ENCODE measurements at regions not wholly inside any gene's neighbourhood (a gene's known extent, or its start where the extent isn't known, plus 50 kb on each side); places are given as distances from the start of the nearest gene placed in this dataset.

DNA sequence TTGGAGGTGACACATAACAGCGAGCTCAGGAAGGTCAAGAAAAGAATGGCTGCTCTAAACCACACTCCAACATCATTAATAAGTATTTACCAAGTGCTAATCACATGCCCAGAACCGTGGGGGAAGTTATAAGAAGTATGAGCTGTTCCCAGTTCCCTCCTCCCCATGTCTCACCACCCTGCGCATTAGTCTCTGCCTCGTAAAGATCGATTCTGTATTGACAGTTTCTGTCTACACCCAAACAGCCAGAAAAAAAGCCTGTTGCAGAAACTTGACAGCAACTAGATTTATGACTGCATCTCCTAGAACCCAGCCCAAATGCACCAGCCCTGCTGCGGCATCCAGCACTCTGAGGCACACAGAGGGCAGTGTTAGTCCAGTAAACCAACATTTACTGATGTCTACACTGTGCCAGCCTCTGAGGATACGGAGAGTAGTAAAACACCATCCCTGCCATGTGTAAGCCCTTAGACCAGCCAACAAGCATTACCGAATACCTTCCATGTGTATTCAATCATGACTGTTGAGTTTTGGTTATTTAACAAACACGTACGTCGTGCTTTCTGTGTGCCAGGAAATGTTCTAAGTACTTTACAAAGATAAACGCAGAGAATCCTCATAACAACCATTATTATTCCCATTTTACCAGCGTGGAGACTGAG lies 63.6 kb upstream of the ZBTB40 start:
- Mint-ChIP-seq H3K4me3 (no peak overlapping the region), H3K27ac (no peak overlapping the region), H3K9me3 (no peaks in the 10 kb centered on the region), H3K27me3 (ENCODE audit: low read depth in 3 of 3) (peaks cover 4 to 13% (median 6%) of the 10 kb centered on the region in 3 donors), H3K4me1 (no peaks in the 10 kb centered on the region), H3K36me3 (no peaks in the 10 kb centered on the region)
- WGBS (ENCODE audit: insufficient coverage) = 72% methylated on average over 4 of the region's 13 CpGs
- no peaks in the 10 kb centered on the region for H3K9me3 ChIP-seq (replicated peaks in 1 of 2; ENCODE audit: control insufficient read depth in 1 of 2, insufficient read depth in 1 of 2, low read length in 2 of 2)
- no peaks in the 10 kb centered on the region for H3K36me3 ChIP-seq (replicated peaks in 1 of 2; ENCODE audit: control insufficient read depth in 1 of 2, insufficient read depth in 2 of 2, low read length in 2 of 2)
- no peak overlapping the region for H2AFZ ChIP-seq (ENCODE audit: insufficient read depth, low read depth, low read length, poor library complexity, severe bottlenecking)
- no peaks in the 10 kb centered on the region for H3K4me1 ChIP-seq (ENCODE audit: control insufficient read depth in 1 of 2, insufficient read depth in 2 of 2, low read length in 2 of 2)
- intact Hi-C loops (cut with micrococcal nuclease) = no loop called here
- no peaks in the 10 kb centered on the region for H4K20me1 ChIP-seq (ENCODE audit: insufficient read depth, low read length)
- peaks cover 0 to 3% of the 10 kb centered on the region in 2 donors for H3K27me3 ChIP-seq (ENCODE audit: control insufficient read depth in 2 of 2, insufficient read depth in 2 of 2, low read length in 2 of 2)
- no peak overlapping the region for H3K27ac ChIP-seq (ENCODE audit: low read depth in 1 of 2, low read length in 2 of 2)
- H3K79me2 ChIP-seq (ENCODE audit: insufficient read depth, low read length) = no peaks in the 10 kb centered on the region
- no peak overlapping the region for H3K9ac ChIP-seq (ENCODE audit: insufficient read depth, low read length, poor library complexity, severe bottlenecking)
- TF ChIP-seq, protein P1, sequence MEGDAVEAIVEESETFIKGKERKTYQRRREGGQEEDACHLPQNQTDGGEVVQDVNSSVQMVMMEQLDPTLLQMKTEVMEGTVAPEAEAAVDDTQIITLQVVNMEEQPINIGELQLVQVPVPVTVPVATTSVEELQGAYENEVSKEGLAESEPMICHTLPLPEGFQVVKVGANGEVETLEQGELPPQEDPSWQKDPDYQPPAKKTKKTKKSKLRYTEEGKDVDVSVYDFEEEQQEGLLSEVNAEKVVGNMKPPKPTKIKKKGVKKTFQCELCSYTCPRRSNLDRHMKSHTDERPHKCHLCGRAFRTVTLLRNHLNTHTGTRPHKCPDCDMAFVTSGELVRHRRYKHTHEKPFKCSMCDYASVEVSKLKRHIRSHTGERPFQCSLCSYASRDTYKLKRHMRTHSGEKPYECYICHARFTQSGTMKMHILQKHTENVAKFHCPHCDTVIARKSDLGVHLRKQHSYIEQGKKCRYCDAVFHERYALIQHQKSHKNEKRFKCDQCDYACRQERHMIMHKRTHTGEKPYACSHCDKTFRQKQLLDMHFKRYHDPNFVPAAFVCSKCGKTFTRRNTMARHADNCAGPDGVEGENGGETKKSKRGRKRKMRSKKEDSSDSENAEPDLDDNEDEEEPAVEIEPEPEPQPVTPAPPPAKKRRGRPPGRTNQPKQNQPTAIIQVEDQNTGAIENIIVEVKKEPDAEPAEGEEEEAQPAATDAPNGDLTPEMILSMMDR (IDR thresholded peaks at IDR 0.05) = no peak
- H3K4me3 ChIP-seq (replicated peaks in 1 of 3; ENCODE audit: low read depth in 2 of 3, low read length in 3 of 3) = no peak overlapping the region
- no peak overlapping the region for H3K4me2 ChIP-seq (replicated peaks; ENCODE audit: extremely low read depth, low read length, poor library complexity, severe bottlenecking)
- DNase-seq = no peak

DNA sequence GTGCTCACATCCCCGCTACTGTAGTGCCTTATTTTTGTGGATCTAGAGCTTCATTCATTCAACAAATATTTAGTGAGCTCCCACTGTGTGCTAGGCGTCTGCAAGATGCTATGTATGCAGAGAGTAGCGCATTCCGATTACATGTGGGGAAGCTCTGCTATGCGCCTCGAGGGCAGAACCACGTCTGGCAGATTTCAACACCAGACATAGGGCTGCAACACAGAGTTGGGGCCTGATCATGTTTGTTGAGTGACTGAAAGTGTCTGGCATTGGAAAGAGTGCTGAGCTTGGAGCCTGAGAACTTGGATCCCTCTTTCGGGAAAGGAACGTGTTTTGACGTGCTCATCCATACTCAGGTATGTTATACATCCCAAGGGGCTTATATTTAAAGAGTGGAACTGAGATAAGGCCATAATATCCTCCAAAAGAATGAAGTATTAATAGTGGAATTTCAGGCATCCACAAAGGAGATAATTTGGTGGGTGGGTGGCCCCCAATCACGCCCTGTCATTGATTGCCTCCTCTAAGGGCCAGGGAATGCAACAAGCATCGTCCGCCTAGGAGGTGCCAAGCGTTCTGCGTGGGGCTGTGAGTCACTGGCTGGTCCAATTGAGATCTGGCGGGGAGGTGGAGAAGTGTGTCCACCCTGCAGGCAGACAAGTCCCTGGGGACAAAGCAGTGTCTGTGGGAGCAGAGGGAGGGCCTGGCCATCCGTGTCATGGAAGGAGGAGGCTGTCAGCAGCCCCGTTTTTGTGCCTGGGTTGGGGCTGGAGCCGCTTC lies 62.8 kb upstream of the ZBTB40 start:
- Histone ChIP-seq H2AFZ (ENCODE audit: insufficient read depth, low read depth, low read length, poor library complexity, severe bottlenecking) (no peak overlapping the region), H3K27me3 (ENCODE audit: control insufficient read depth in 2 of 2, insufficient read depth in 2 of 2, low read length in 2 of 2) (peaks cover 0 to 2% of the 10 kb centered on the region in 2 donors), H3K9ac (ENCODE audit: insufficient read depth, low read length, poor library complexity, severe bottlenecking) (no peak overlapping the region), H3K4me2 (replicated peaks; ENCODE audit: extremely low read depth, low read length, poor library complexity, severe bottlenecking) (no peak overlapping the region), H3K79me2 (ENCODE audit: insufficient read depth, low read length) (no peaks in the 10 kb centered on the region), H3K27ac (ENCODE audit: low read depth in 1 of 2, low read length in 2 of 2) (no peak overlapping the region), H3K36me3 (replicated peaks in 1 of 2; ENCODE audit: control insufficient read depth in 1 of 2, insufficient read depth in 2 of 2, low read length in 2 of 2) (no peaks in the 10 kb centered on the region), H3K9me3 (replicated peaks in 1 of 2; ENCODE audit: control insufficient read depth in 1 of 2, insufficient read depth in 1 of 2, low read length in 2 of 2) (no peaks in the 10 kb centered on the region), H3K4me3 (replicated peaks in 1 of 3; ENCODE audit: low read depth in 2 of 3, low read length in 3 of 3) (no peak overlapping the region), H4K20me1 (ENCODE audit: insufficient read depth, low read length) (no peaks in the 10 kb centered on the region), H3K4me1 (ENCODE audit: control insufficient read depth in 1 of 2, insufficient read depth in 2 of 2, low read length in 2 of 2) (no peaks in the 10 kb centered on the region)
- Mint-ChIP-seq H3K36me3 (no peaks in the 10 kb centered on the region), H3K4me1 (no peaks in the 10 kb centered on the region), H3K27ac (peak overlapping the region in 1 of 7 donors; percentile 0), H3K9me3 (no peaks in the 10 kb centered on the region), H3K4me3 (no peak overlapping the region), H3K27me3 (ENCODE audit: low read depth in 3 of 3) (peaks cover 4 to 10% (median 6%) of the 10 kb centered on the region in 3 donors)
- no peak for DNase-seq
- TF ChIP-seq, protein P1 (IDR thresholded peaks at IDR 0.05) = no peak
- intact Hi-C loops (cut with micrococcal nuclease) = no loop called here
- WGBS (ENCODE audit: insufficient coverage) = 82% methylated on average over 16 of the region's 19 CpGs

Measured in CD14-positive monocyte (primary cell).